NCI-H2107 treated with DMSO at 0.1 percent for 48 hours (cell line): ENCODE measurements at regions not wholly inside any gene's neighbourhood (a gene's known extent, or its start where the extent isn't known, plus 50 kb on each side); places are given as distances from the start of the nearest gene placed in this dataset.
"Not testable (repeated sequence)": the region's sequence is repeated elsewhere in the genome, so short reads cannot be mapped to it uniquely, and the experiment has no call there.

ENCODE experiments used
- DNase-seq: peaks from one replicate; lab custom pipeline; 2025; ENCODE audit not compliant: unreplicated experiment; lab: John Stamatoyannopoulos, UW

GRCh38 chr11:127800989-127801688 is 786.2 kb downstream of the ETS1 start:
- no peak for DNase-seq

- DNase-seq, result no peak
Measured at GRCh38 chr11:127795326-127795725, 792.0 kb downstream of the ETS1 start.

- no peak for DNase-seq
Measured at GRCh38 chr11:127791844-127792243, 791.3 kb upstream of the KIRREL3 start.

GRCh38 chr11:127790592-127790991 is 790.0 kb upstream of the KIRREL3 start:
- DNase-seq, result no peak

- peak; percentile 15 for DNase-seq
Measured at GRCh38 chr11:127789927-127790326, 789.4 kb upstream of the KIRREL3 start.

GRCh38 chr11:127772938-127773337 is 772.4 kb upstream of the KIRREL3 start:
- not testable (repeated sequence) for DNase-seq

GRCh38 chr11:127768931-127769330 is 768.4 kb upstream of the KIRREL3 start:
- DNase-seq, result not testable (repeated sequence)

GRCh38 chr11:127766734-127767133 is 766.2 kb upstream of the KIRREL3 start:
- no peak for DNase-seq

GRCh38 chr11:127738771-127739286 is 738.3 kb upstream of the KIRREL3 start:
- DNase-seq, result no peak

GRCh38 chr11:127737499-127737898 is 736.9 kb upstream of the KIRREL3 start:
- no peak for DNase-seq

GRCh38 chr11:127733552-127733951 is 733.0 kb upstream of the KIRREL3 start:
- DNase-seq, result no peak

- no peak for DNase-seq
Measured at GRCh38 chr11:127726367-127726766, 725.8 kb upstream of the KIRREL3 start.

- no peak for DNase-seq
Measured at GRCh38 chr11:127723714-127724113, 723.1 kb upstream of the KIRREL3 start.

GRCh38 chr11:127713226-127713625 is 712.7 kb upstream of the KIRREL3 start:
- DNase-seq, result no peak

GRCh38 chr11:127711748-127712147 is 711.2 kb upstream of the KIRREL3 start:
- no peak for DNase-seq

- no peak for DNase-seq
Measured at GRCh38 chr11:127710831-127711230, 710.3 kb upstream of the KIRREL3 start.

GRCh38 chr11:127709960-127710359 is 709.4 kb upstream of the KIRREL3 start:
- no peak for DNase-seq

GRCh38 chr11:127693686-127694085 is 693.1 kb upstream of the KIRREL3 start:
- no peak for DNase-seq

- DNase-seq, result no peak
Measured at GRCh38 chr11:127683321-127683720, 682.8 kb upstream of the KIRREL3 start.

GRCh38 chr11:127679816-127680545 is 679.4 kb upstream of the KIRREL3 start:
- no peak for DNase-seq

- no peak for DNase-seq
Measured at GRCh38 chr11:127678631-127679030, 678.1 kb upstream of the KIRREL3 start.
